H1 (cell line): ENCODE measurements at regions not wholly inside any gene's neighbourhood (a gene's known extent, or its start where the extent isn't known, plus 50 kb on each side); places are given as distances from the start of the nearest gene placed in this dataset.

Experiments used
- ATF2 ChIP-seq: IDR thresholded peaks from 2 replicates; pipeline ENCODE4 v1.6.1; 2012; ENCODE audit warnings: low read length, inconsistent platforms
- FOSL1 ChIP-seq: IDR thresholded peaks from 2 replicates; pipeline ENCODE4 v1.6.1; 2011; ENCODE audit warnings: mild to moderate bottlenecking, low read depth, low read length, moderate library complexity; ENCODE audit not compliant: insufficient read depth
- KDM4A ChIP-seq: IDR thresholded peaks from one replicate; pipeline ENCODE4 v1.7.1; 2012; ENCODE audit warnings: low read depth, mild to moderate bottlenecking, moderate library complexity, low read length, inconsistent platforms; ENCODE audit not compliant: severe bottlenecking
- MAX ChIP-seq: IDR thresholded peaks from 2 replicates; pipeline ENCODE4 v1.6.1; 2012; ENCODE audit warnings: inconsistent platforms
- NRF1 ChIP-seq: IDR thresholded peaks from 2 replicates; pipeline ENCODE4 v1.6.1; 2011; ENCODE audit warnings: mild to moderate bottlenecking, low read depth, low read length, improper control_type of control experiment
- RXRA ChIP-seq: IDR thresholded peaks from 2 replicates; pipeline ENCODE4 v1.6.1; 2011; ENCODE audit warnings: low read depth, mild to moderate bottlenecking, low read length, moderate library complexity; ENCODE audit not compliant: insufficient read depth
- SP1 ChIP-seq: IDR thresholded peaks from 2 replicates; pipeline ENCODE4 v1.6.1; 2011; ENCODE audit warnings: low read depth, low read length
- SRF ChIP-seq: IDR thresholded peaks from 2 replicates; pipeline ENCODE4 v1.6.1; 2011; ENCODE audit warnings: mild to moderate bottlenecking, low read depth, low read length, moderate library complexity

GRCh38 chr16:86661706-86662105 lies 83.4 kb downstream of the FOXL1 start (continued):
- TF ChIP-seq RXRA (no peak), SP1 (no peak), ATF2 (no peak), FOSL1 (no peak), KDM4A (no peak), SRF (no peak), MAX (no peak), NRF1 (no peak)
